HepG2 (cell line): ENCODE measurements at regions not wholly inside any gene's neighbourhood (a gene's known extent, or its start where the extent isn't known, plus 50 kb on each side); places are given as distances from the start of the nearest gene placed in this dataset.

ENCODE experiments used
- CCAR2 ChIP-seq: fragments of 200-400 bp; formaldehyde crosslinking; optimal IDR thresholded peaks from 2 replicates; pipeline ENCODE3; 2018; ENCODE audit warnings: low read depth, mild to moderate bottlenecking, low read length, moderate library complexity
- CTCF ChIP-seq: sonication (generic); formaldehyde crosslinking; IDR thresholded peaks from 2 replicates; pipeline ENCODE4 v1.5.0; 2020; ENCODE audit warnings: mild to moderate bottlenecking, missing genetic modification reagents, moderate library complexity
- KDM1A ChIP-seq: IDR thresholded peaks from 2 replicates; pipeline ENCODE4 v1.6.1; 2016; ENCODE audit warnings: missing compliant biosample characterization
- MYC ChIP-seq: sonication (generic); formaldehyde crosslinking; IDR thresholded peaks from 2 replicates; pipeline ENCODE4 v1.9.0; 2021; ENCODE audit warnings: missing genetic modification reagents, borderline replicate concordance
- POLR2A ChIP-seq, 2 experiments: IDR thresholded peaks; 2 replicates each; pipeline ENCODE4 v1.6.1; 2011; ENCODE audit warnings: low read depth in 2 of 2, low read length in 2 of 2, mild to moderate bottlenecking in 1 of 2, moderate library complexity in 1 of 2; ENCODE audit not compliant: insufficient read depth in 1 of 2
- SUZ12 ChIP-seq: fragments of 150-350 bp; IDR thresholded peaks from 2 replicates; pipeline ENCODE4 v1.6.1; 2014; ENCODE audit warnings: low read depth, low read length
- TBX2 ChIP-seq: sonication (generic); formaldehyde crosslinking; IDR thresholded peaks from 2 replicates; pipeline ENCODE4 v1.5.0; 2020; ENCODE audit warnings: missing genetic modification reagents, mild to moderate bottlenecking, borderline replicate concordance
- ZBTB26 ChIP-seq: IDR thresholded peaks from 2 replicates; pipeline ENCODE4 v1.6.1; 2016; ENCODE audit warnings: missing compliant biosample characterization, missing genetic modification reagents, borderline replicate concordance
- ZNF33B ChIP-seq: sonication (generic); formaldehyde crosslinking; IDR thresholded peaks from 2 replicates; pipeline ENCODE4 v1.5.1; 2020; ENCODE audit warnings: mild to moderate bottlenecking, missing genetic modification reagents
- ZNF777 ChIP-seq: sonication (generic); formaldehyde crosslinking; IDR thresholded peaks from 2 replicates; pipeline ENCODE4 v1.4.0; 2020; ENCODE audit warnings: missing genetic modification reagents

DNA sequence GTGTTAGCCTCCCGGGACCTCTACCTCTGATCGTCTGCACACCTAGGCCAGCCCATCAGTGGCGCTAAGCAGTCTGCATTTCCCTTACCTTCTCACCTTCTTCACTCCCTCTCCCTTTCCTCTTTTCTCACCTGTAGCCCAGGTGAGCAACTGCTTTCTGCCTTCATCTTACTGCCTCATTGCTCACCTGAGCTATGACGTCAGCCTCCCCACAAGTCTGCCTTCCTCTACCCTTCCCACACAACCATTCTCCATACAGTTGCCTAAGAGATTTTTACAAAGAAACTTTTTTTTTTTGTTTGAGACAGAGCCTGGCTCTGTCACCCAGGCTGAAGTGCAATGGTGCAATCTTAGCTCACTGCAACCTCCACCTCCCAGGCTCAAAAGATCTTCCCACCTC lies 136.3 kb downstream of the BCOR start:
- no peak for TF ChIP-seq MYC
- no peak for TF ChIP-seq KDM1A (CRISPR knock-in tag)
- TF ChIP-seq POLR2A (IDR thresholded peaks at IDR 0.05; ENCODE audit: insufficient read depth in 1 of 2, low read depth in 2 of 2, low read length in 2 of 2) = no peak
- no peak for TF ChIP-seq ZBTB26
- TF ChIP-seq TBX2 (CRISPR knock-in tag) = no peak
- no peak for TF ChIP-seq SUZ12
- TF ChIP-seq ZNF777 = no peak
- no peak for TF ChIP-seq ZNF33B (CRISPR knock-in tag)
- TF ChIP-seq CTCF (CRISPR knock-in tag) = no peak
- no peak for TF ChIP-seq CCAR2
